H1 (cell line): ENCODE measurements at regions not wholly inside any gene's neighbourhood (a gene's known extent, or its start where the extent isn't known, plus 50 kb on each side); places are given as distances from the start of the nearest gene placed in this dataset.

ENCODE experiments used
- CTCF ChIA-PET: fragments of 300-600 bp; sonication (Branson Sonifier 250); formaldehyde crosslinking; loops from one replicate; lab custom pipeline; 2021; ENCODE audit not compliant: partially characterized antibody; lab: Charles Lee
- POLR2A ChIA-PET: fragments of 300-600 bp; sonication (Branson Sonifier 250); formaldehyde crosslinking; loops from one replicate; lab custom pipeline; 2021; ENCODE audit warnings: inconsistent platforms; ENCODE audit not compliant: partially characterized antibody; lab: Charles Lee
- DNase-seq, 2 experiments: peaks; one replicate each; pipeline versions ENCODE4 v3.0.0 to v3.0.0-alpha.2; 2010 to 2022; ENCODE audit warnings: low spot score in 2 of 2, low read depth in 1 of 2, mixed read lengths in 1 of 2
- FAIRE-seq: peaks from 2 replicates; lab custom pipeline; 2011; peaks lifted over from hg19 to GRCh38; lab: Jason Lieb, UNC
- H2AFZ ChIP-seq: 2 replicates; pipeline ENCODE4 v1.8.1; 2012; ENCODE audit warnings: low read length, inconsistent platforms
- H2AK5ac ChIP-seq: 2 replicates; pipeline ENCODE4 v1.6.1; 2013; ENCODE audit warnings: low read depth, low read length
- H2BK120ac ChIP-seq: replicated peaks from 2 replicates; pipeline ENCODE3; 2013; ENCODE audit warnings: low read depth, low read length, inconsistent platforms
- H2BK12ac ChIP-seq: 2 replicates; pipeline ENCODE4 v1.6.1; 2013; ENCODE audit warnings: low read depth, low read length
- H2BK15ac ChIP-seq: 2 replicates; pipeline ENCODE4 v1.6.1; 2013; ENCODE audit warnings: low read length
- H2BK20ac ChIP-seq: 2 replicates; pipeline ENCODE4 v1.6.1; 2013; ENCODE audit warnings: low read length
- H2BK5ac ChIP-seq: 2 replicates; pipeline ENCODE4 v1.6.1; 2013; ENCODE audit warnings: low read depth, low read length
- H3K14ac ChIP-seq: 2 replicates; pipeline ENCODE4 v1.6.1; 2013; ENCODE audit warnings: inconsistent platforms; ENCODE audit not compliant: insufficient read length
- H3K18ac ChIP-seq: 2 replicates; pipeline ENCODE4 v1.6.1; 2013; ENCODE audit warnings: low read length; ENCODE audit errors: extremely low read depth
- H3K23ac ChIP-seq: 2 replicates; pipeline ENCODE4 v1.6.1; 2013; ENCODE audit warnings: inconsistent platforms; ENCODE audit not compliant: insufficient read length
- H3K23me2 ChIP-seq: 2 replicates; pipeline ENCODE4 v1.6.1; 2013; ENCODE audit warnings: low read depth, low read length
- H3K27ac ChIP-seq: 2 replicates; pipeline ENCODE4 v1.6.1; 2011; ENCODE audit warnings: low read depth, low read length, inconsistent platforms
- H3K27me3 ChIP-seq, 4 experiments: replicated peaks in 1 of 4; 1 replicate in 1 of 4; 2 replicates in 3 of 4; pipeline versions ENCODE4 v1.6.1 to v1.8.1; 2011 to 2013; ENCODE audit warnings: low read length in 3 of 4, mild to moderate bottlenecking in 3 of 4, inconsistent platforms in 2 of 4, mixed read lengths in 2 of 4, moderate library complexity in 1 of 4; ENCODE audit not compliant: control insufficient read depth in 3 of 4, insufficient read depth in 3 of 4; ENCODE audit errors: extremely low read depth in 1 of 4
- H3K36me3 ChIP-seq, 4 experiments: 2 replicates each; pipeline versions ENCODE4 v1.6.1 to v1.8.1; 2011 to 2013; ENCODE audit warnings: mild to moderate bottlenecking in 4 of 4, low read length in 3 of 4, moderate library complexity in 2 of 4, control low read depth in 1 of 4, inconsistent platforms in 1 of 4; ENCODE audit not compliant: insufficient read depth in 4 of 4, control insufficient read depth in 2 of 4
- H3K4ac ChIP-seq: replicated peaks from 2 replicates; pipeline ENCODE3; 2013; ENCODE audit warnings: low read length, low read depth, mixed read lengths, inconsistent platforms; ENCODE audit not compliant: insufficient read length
- H3K4me1 ChIP-seq, 4 experiments: replicated peaks in 1 of 4; 1 replicate in 1 of 4; 2 replicates in 3 of 4; pipeline versions ENCODE4 v1.6.1 to v1.8.1; 2011 to 2013; ENCODE audit warnings: low read length in 3 of 4, inconsistent platforms in 2 of 4, mixed read lengths in 1 of 4; ENCODE audit not compliant: insufficient read depth in 4 of 4, control insufficient read depth in 3 of 4
- H3K4me2 ChIP-seq, 2 experiments: 2 replicates each; pipeline versions ENCODE4 v1.6.1 to v1.8.1; 2011 to 2013; ENCODE audit warnings: low read depth in 2 of 2, low read length in 2 of 2, control low read depth in 1 of 2, inconsistent platforms in 1 of 2, mild to moderate bottlenecking in 1 of 2; ENCODE audit not compliant: insufficient read depth in 1 of 2
- H3K4me3 ChIP-seq, 4 experiments: fragments of 200-600, 300-600 bp in 1 of 4; sonication (generic), shearing (Covaris generic), sonication (Bioruptor Twin) in 1 of 4; 2 replicates each; pipeline versions ENCODE4 v1.5.1 to v1.8.1; 2011 to 2016; ENCODE audit warnings: low read length in 4 of 4, low read depth in 3 of 4, control low read depth in 2 of 4, inconsistent platforms in 2 of 4, mild to moderate bottlenecking in 2 of 4, mixed read lengths in 1 of 4, moderate library complexity in 1 of 4; ENCODE audit not compliant: insufficient read depth in 2 of 4; ENCODE audit errors: extremely low read depth in 1 of 4
- H3K56ac ChIP-seq: replicated peaks from 2 replicates; pipeline ENCODE3; 2013; ENCODE audit warnings: low read depth, mild to moderate bottlenecking, mixed read lengths, low read length, inconsistent platforms; ENCODE audit not compliant: insufficient read length
- H3K79me1 ChIP-seq: 2 replicates; pipeline ENCODE4 v1.6.1; 2013; ENCODE audit warnings: low read depth, low read length, control low read depth
- H3K79me2 ChIP-seq, 2 experiments: 2 replicates each; pipeline versions ENCODE4 v1.6.1 to v1.8.1; 2012 to 2013; ENCODE audit warnings: low read length in 2 of 2, mild to moderate bottlenecking in 2 of 2, inconsistent platforms in 1 of 2; ENCODE audit not compliant: insufficient read depth in 2 of 2, control insufficient read depth in 1 of 2
- H3K9ac ChIP-seq, 4 experiments: replicated peaks in 1 of 4; 1 replicate in 1 of 4; 2 replicates in 3 of 4; pipeline versions ENCODE4 v1.6.1 to v1.8.1; 2011 to 2013; ENCODE audit warnings: low read depth in 3 of 4, low read length in 3 of 4, control low read depth in 2 of 4, mild to moderate bottlenecking in 2 of 4, moderate library complexity in 2 of 4, inconsistent platforms in 1 of 4; ENCODE audit errors: extremely low read depth in 1 of 4
- H3K9me3 ChIP-seq, 2 experiments: 2 replicates each; pipeline versions ENCODE4 v1.6.1 to v1.8.1; 2012 to 2013; ENCODE audit warnings: mild to moderate bottlenecking in 2 of 2, moderate library complexity in 2 of 2, control low read depth in 1 of 2, inconsistent platforms in 1 of 2, low read depth in 1 of 2, low read length in 1 of 2, mixed read lengths in 1 of 2; ENCODE audit not compliant: insufficient read depth in 2 of 2
- H4K20me1 ChIP-seq, 2 experiments: replicated peaks in 1 of 2; 2 replicates each; pipeline versions ENCODE3 to v1.8.1; 2011 to 2013; ENCODE audit warnings: inconsistent platforms in 2 of 2, low read length in 2 of 2, mild to moderate bottlenecking in 1 of 2; ENCODE audit not compliant: insufficient read depth in 2 of 2, control insufficient read depth in 1 of 2
- H4K5ac ChIP-seq: 2 replicates; pipeline ENCODE4 v1.6.1; 2013; ENCODE audit warnings: low read length, low read depth, mixed read lengths, inconsistent platforms; ENCODE audit not compliant: insufficient read length
- H4K8ac ChIP-seq: 2 replicates; pipeline ENCODE4 v1.8.0; 2013; ENCODE audit warnings: mild to moderate bottlenecking, moderate library complexity, low read length, inconsistent platforms; ENCODE audit not compliant: insufficient read depth; ENCODE audit errors: extremely low read depth
- H4K91ac ChIP-seq: replicated peaks from 2 replicates; pipeline ENCODE3; 2013; ENCODE audit warnings: low read length, mixed read lengths, inconsistent platforms; ENCODE audit not compliant: insufficient read length
- CEBPB ChIP-seq: IDR thresholded peaks from 2 replicates; pipeline ENCODE4 v1.6.1; 2012; ENCODE audit warnings: low read depth, low read length
- EP300 ChIP-seq, 2 experiments: IDR thresholded peaks; 1 replicate in 1 of 2; 2 replicates in 1 of 2; pipeline ENCODE4 v1.6.1; 2011 to 2012; ENCODE audit warnings: low read depth in 2 of 2, low read length in 2 of 2, mild to moderate bottlenecking in 2 of 2, borderline replicate concordance in 1 of 2, inconsistent platforms in 1 of 2, moderate library complexity in 1 of 2
- EZH2 ChIP-seq: fragments of 200-600 bp; sonication (generic); IDR thresholded peaks from 2 replicates; pipeline ENCODE4 v1.7.1; 2012; ENCODE audit warnings: low read depth, mild to moderate bottlenecking, moderate library complexity, low read length, inconsistent platforms; ENCODE audit not compliant: severe bottlenecking
- GABPA ChIP-seq: IDR thresholded peaks from 2 replicates; pipeline ENCODE4 v1.6.1; 2011; ENCODE audit warnings: mild to moderate bottlenecking, low read length, moderate library complexity, borderline replicate concordance; ENCODE audit not compliant: insufficient read depth
- RAD21 ChIP-seq, 2 experiments: IDR thresholded peaks in 1 of 2; conservative IDR thresholded peaks in 1 of 2; 2 replicates each; pipeline ENCODE4 v1.6.1; 2011; ENCODE audit warnings: low read depth in 2 of 2, low read length in 2 of 2, improper control_type of control experiment in 1 of 2, inconsistent platforms in 1 of 2, mild to moderate bottlenecking in 1 of 2, moderate library complexity in 1 of 2
- SIX5 ChIP-seq: IDR thresholded peaks from 2 replicates; pipeline ENCODE4 v1.6.1; 2011; ENCODE audit warnings: mild to moderate bottlenecking, low read depth, low read length
- SRF ChIP-seq: IDR thresholded peaks from 2 replicates; pipeline ENCODE4 v1.6.1; 2011; ENCODE audit warnings: mild to moderate bottlenecking, low read depth, low read length, moderate library complexity
- YY1 ChIP-seq: IDR thresholded peaks from 2 replicates; pipeline ENCODE4 v1.6.1; 2011; ENCODE audit warnings: low read depth, mild to moderate bottlenecking, low read length
- WGBS, 2 experiments: shearing (Covaris generic) in 1 of 2; methylation state at CpG; one replicate each; pipeline versions ENCODE4 v1.1.6 to v1.1.7; 2013 to 2015; ENCODE audit warnings: low lambda C conversion rate in 2 of 2, mixed read lengths in 2 of 2, inconsistent platforms in 1 of 2, low coverage in 1 of 2, missing lambda C conversion rate in 1 of 2; ENCODE audit not compliant: insufficient replicate concordance in 2 of 2, insufficient coverage in 1 of 2, insufficient read length in 1 of 2; ENCODE audit errors: extremely low coverage in 1 of 2, missing lambda C conversion rate in 1 of 2; 5-methylcytosine and 5-hydroxymethylcytosine counted together
- TF ChIP-seq, protein P1 (sequence below), 3 experiments: IDR thresholded peaks; 1 replicate in 2 of 3; 2 replicates in 1 of 3; pipeline versions ENCODE4 v1.5.1 to v1.6.1; 2011; ENCODE audit warnings: low read length in 3 of 3, mild to moderate bottlenecking in 3 of 3, inconsistent platforms in 2 of 3, low read depth in 1 of 3, moderate library complexity in 1 of 3; ENCODE audit not compliant: insufficient read depth in 1 of 3; ENCODE audit errors: control extremely low read depth in 1 of 3
- TF ChIP-seq, protein P2 (sequence below): IDR thresholded peaks from 2 replicates; pipeline ENCODE4 v1.6.1; 2012; ENCODE audit warnings: inconsistent platforms

DNA sequence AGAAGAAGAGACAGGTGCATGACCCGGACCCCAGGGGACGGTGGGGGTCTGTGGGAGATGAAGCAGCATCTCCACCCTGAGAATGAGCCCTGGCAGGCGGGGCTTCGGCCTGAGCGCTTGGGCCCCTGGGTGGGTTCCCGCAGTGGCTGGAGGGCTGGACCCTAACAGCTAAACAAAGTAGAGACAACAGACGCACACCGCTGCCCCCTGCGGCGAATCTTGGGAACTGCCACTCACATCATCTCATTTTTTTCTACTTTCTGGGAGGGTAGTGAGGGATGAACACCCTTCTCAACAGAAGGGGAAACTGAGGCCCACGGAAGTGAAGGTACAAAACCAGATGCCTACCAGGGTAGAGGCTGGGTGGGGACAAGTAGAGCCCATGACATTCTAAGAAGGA lies 104.7 kb downstream of the RFLNA start:
- Histone ChIP-seq H2BK120ac (no peak overlapping the region), H4K20me1 (peaks cover 11 to 15% of the 10 kb centered on the region in 2 experiments), H3K27me3 (no peaks in the 10 kb centered on the region), H3K4me2 (no peak overlapping the region), H3K4ac (no peak overlapping the region), H2BK12ac (no peak overlapping the region), H3K36me3 (peaks cover 3 to 15% (median 12%) of the 10 kb centered on the region in 4 experiments; a peak in 5 of 8 replicates), H2BK20ac (no peak overlapping the region), H2AFZ (no peak overlapping the region), H3K23ac (no peak overlapping the region), H2BK5ac (no peak overlapping the region), H3K79me2 (no peaks in the 10 kb centered on the region; a peak in 1 of 4 replicates), H2AK5ac (no peak overlapping the region), H3K9me3 (no peaks in the 10 kb centered on the region), H3K27ac (no peak overlapping the region), H4K5ac (no peak overlapping the region), H3K4me3 (no peak overlapping the region), H4K91ac (no peak overlapping the region), H3K18ac (no peak overlapping the region), H3K9ac (no peak overlapping the region), H3K23me2 (no peaks in the 10 kb centered on the region), H3K79me1 (peaks cover 2% of the 10 kb centered on the region; the same call in 1 of the 2 replicates), H3K14ac (no peak overlapping the region), H2BK15ac (no peak overlapping the region), H3K4me1 (peaks cover 0 to 12% (median 3%) of the 10 kb centered on the region in 4 experiments; a peak in 5 of 7 replicates), H3K56ac (no peak overlapping the region), H4K8ac (no peak overlapping the region)
- CTCF ChIA-PET: interaction anchor here (0.6 to 5.4 kb wide), 33 partner anchors 9 to 365 kb away, joined by 3 to 60 read pairs (median 4); no protein-coding TSS in a partner anchor
- TF ChIP-seq SRF: no peak
- TF ChIP-seq EZH2: no peak
- TF ChIP-seq EP300 (IDR thresholded peaks at IDR 0.05; ENCODE audit: borderline replicate concordance in 1 of 2, low read depth in 2 of 2, low read length in 2 of 2): no peak
- no peak for TF ChIP-seq YY1
- TF ChIP-seq, protein P1, sequence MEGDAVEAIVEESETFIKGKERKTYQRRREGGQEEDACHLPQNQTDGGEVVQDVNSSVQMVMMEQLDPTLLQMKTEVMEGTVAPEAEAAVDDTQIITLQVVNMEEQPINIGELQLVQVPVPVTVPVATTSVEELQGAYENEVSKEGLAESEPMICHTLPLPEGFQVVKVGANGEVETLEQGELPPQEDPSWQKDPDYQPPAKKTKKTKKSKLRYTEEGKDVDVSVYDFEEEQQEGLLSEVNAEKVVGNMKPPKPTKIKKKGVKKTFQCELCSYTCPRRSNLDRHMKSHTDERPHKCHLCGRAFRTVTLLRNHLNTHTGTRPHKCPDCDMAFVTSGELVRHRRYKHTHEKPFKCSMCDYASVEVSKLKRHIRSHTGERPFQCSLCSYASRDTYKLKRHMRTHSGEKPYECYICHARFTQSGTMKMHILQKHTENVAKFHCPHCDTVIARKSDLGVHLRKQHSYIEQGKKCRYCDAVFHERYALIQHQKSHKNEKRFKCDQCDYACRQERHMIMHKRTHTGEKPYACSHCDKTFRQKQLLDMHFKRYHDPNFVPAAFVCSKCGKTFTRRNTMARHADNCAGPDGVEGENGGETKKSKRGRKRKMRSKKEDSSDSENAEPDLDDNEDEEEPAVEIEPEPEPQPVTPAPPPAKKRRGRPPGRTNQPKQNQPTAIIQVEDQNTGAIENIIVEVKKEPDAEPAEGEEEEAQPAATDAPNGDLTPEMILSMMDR (IDR thresholded peaks at IDR 0.05; ENCODE audit: control extremely low read depth in 1 of 3, insufficient read depth in 1 of 3, low read depth in 1 of 3, low read length in 3 of 3): peak in 2 of 3 experiments; percentile 46 to 55; a peak in 3 of 4 replicates
- no peak for TF ChIP-seq CEBPB
- no peak for TF ChIP-seq SIX5
- TF ChIP-seq, protein P2, sequence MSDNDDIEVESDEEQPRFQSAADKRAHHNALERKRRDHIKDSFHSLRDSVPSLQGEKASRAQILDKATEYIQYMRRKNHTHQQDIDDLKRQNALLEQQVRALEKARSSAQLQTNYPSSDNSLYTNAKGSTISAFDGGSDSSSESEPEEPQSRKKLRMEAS: no peak
- TF ChIP-seq GABPA: 0 out of 2 replicates have a peak, but pooled peaks have one; percentile 61
- TF ChIP-seq RAD21 (IDR thresholded peaks at IDR 0.05 in 1 of 2, conservative IDR thresholded peaks at IDR 0.05 in 1 of 2; ENCODE audit: low read depth in 2 of 2, low read length in 2 of 2): peak; percentile 37 to 50; a peak in 2 of 4 replicates
- FAIRE-seq (no peak), DNase-seq (peak in 1 of 2 experiments; percentile 76)
- 58% methylated on average over 11 of the region's 11 CpGs; no CpG with 5 or more reads in 1 of the 2 experiments for WGBS, 2 experiments
- POLR2A ChIA-PET: no interaction called here
